Colonic mucosa (tissue), 4 donors: ENCODE measurements at regions not wholly inside any gene's neighbourhood (a gene's known extent, or its start where the extent isn't known, plus 50 kb on each side); places are given as distances from the start of the nearest gene placed in this dataset.

Experiments used
- DNase-seq: peaks from one replicate; pipeline ENCODE4 v3.0.0-alpha.2; 2020
- H3K27ac ChIP-seq: fragments of 200-600 bp; one replicate; pipeline ENCODE4 v1.8.0; 2021
- H3K27me3 ChIP-seq: fragments of 200-600 bp; one replicate; pipeline ENCODE4 v1.8.0; 2021
- H3K36me3 ChIP-seq: fragments of 200-600 bp; one replicate; pipeline ENCODE4 v1.8.0; 2021
- H3K4me1 ChIP-seq: fragments of 200-600 bp; one replicate; pipeline ENCODE4 v1.8.0; 2021; ENCODE audit warnings: mild to moderate bottlenecking
- H3K4me3 ChIP-seq: fragments of 200-600 bp; one replicate; pipeline ENCODE4 v1.8.0; 2021
- H3K9ac ChIP-seq, 2 donors: one replicate each; pipeline ENCODE4 v1.7.0; 2013; ENCODE audit warnings: control low read depth in 2 of 2, low read depth in 2 of 2, low read length in 2 of 2
- H3K9me3 ChIP-seq: fragments of 200-600 bp; one replicate; pipeline ENCODE4 v1.8.0; 2021
- CTCF ChIP-seq: fragments of 200-600 bp; IDR thresholded peaks from one replicate; pipeline ENCODE4 v1.8.0; 2022; ENCODE audit warnings: antibody characterized with exemption, mild to moderate bottlenecking
- intact Hi-C: fragments of 100-400 bp; cut with DNase I; formaldehyde crosslinking; loops from one replicate; pipeline ENCODE4 v1.14.1; 2022
- donor health status: healthy.
- donor health status: DM: no; HTN: no; CAD: no.
- donor health status: DM: no; HTN: no; CAD: no.

- Histone ChIP-seq H3K4me1 (no peaks in the 10 kb centered on the region), H3K9me3 (no peaks in the 10 kb centered on the region), H3K36me3 (no peaks in the 10 kb centered on the region), H3K4me3 (no peak overlapping the region), H3K27me3 (no peaks in the 10 kb centered on the region), H3K27ac (no peak overlapping the region), H3K9ac (no peak overlapping the region)
- no peak for TF ChIP-seq CTCF
- DNase-seq, result no peak
- intact Hi-C loops, result no loop called here
Observed at GRCh38 chr5:159774476-159775031, 141.7 kb upstream of the ADRA1B start.

GRCh38 chr5:159775890-159776289 lies 140.4 kb upstream of the ADRA1B start:
- no peaks in the 10 kb centered on the region for H3K4me1 ChIP-seq
- H3K4me3 ChIP-seq, result no peak overlapping the region
- TF ChIP-seq CTCF, result no peak
- no peak overlapping the region for H3K9ac ChIP-seq
- intact Hi-C loops, result no loop called here
- H3K27me3 ChIP-seq, result no peaks in the 10 kb centered on the region
- no peak overlapping the region for H3K27ac ChIP-seq
- DNase-seq, result no peak
- H3K36me3 ChIP-seq, result no peaks in the 10 kb centered on the region
- H3K9me3 ChIP-seq, result no peaks in the 10 kb centered on the region

- TF ChIP-seq CTCF, result no peak
- no peak overlapping the region for H3K4me3 ChIP-seq
- H3K9me3 ChIP-seq, result no peaks in the 10 kb centered on the region
Observed at GRCh38 chr5:159777049-159777660, 139.1 kb upstream of the ADRA1B start.

GRCh38 chr5:159779481-159779880 lies 136.8 kb upstream of the ADRA1B start:
- H3K4me1 ChIP-seq, result no peaks in the 10 kb centered on the region
- no peaks in the 10 kb centered on the region for H3K36me3 ChIP-seq
- H3K9ac ChIP-seq, result no peak overlapping the region
- no peak overlapping the region for H3K27ac ChIP-seq
- intact Hi-C loops, result no loop called here
- H3K4me3 ChIP-seq, result no peak overlapping the region
- TF ChIP-seq CTCF, result no peak
- H3K27me3 ChIP-seq, result no peaks in the 10 kb centered on the region
- no peak for DNase-seq
- H3K9me3 ChIP-seq, result no peaks in the 10 kb centered on the region

More at GRCh38 chr5:159777049-159777660, 139.1 kb upstream of the ADRA1B start:
- Histone ChIP-seq H3K27me3 (no peaks in the 10 kb centered on the region), H3K4me1 (no peaks in the 10 kb centered on the region), H3K9ac (no peak overlapping the region), H3K27ac (no peak overlapping the region), H3K36me3 (no peaks in the 10 kb centered on the region)
- no peak for DNase-seq
- intact Hi-C loops, result no loop called here

- intact Hi-C loops, result no loop called here
- Histone ChIP-seq H3K36me3 (no peaks in the 10 kb centered on the region), H3K27ac (no peak overlapping the region), H3K9me3 (no peaks in the 10 kb centered on the region), H3K27me3 (no peaks in the 10 kb centered on the region), H3K9ac (no peak overlapping the region), H3K4me1 (no peaks in the 10 kb centered on the region), H3K4me3 (no peak overlapping the region)
- TF ChIP-seq CTCF, result no peak
- DNase-seq, result no peak
Observed at GRCh38 chr5:159780246-159780645, 136.0 kb upstream of the ADRA1B start.
